Stimulated activated CD4-positive, alpha-beta T cell treated with anti-CD3 and anti-CD28 coated beads, Interleukin-12 subunit alpha, Interleukin-12 subunit beta, amount 100 ng/mL, for 48 hours (primary cell): ENCODE measurements at regions not wholly inside any gene's neighbourhood (a gene's known extent, or its start where the extent isn't known, plus 50 kb on each side); places are given as distances from the start of the nearest gene placed in this dataset.
"Not testable (repeated sequence)": the region's sequence is repeated elsewhere in the genome, so short reads cannot be mapped to it uniquely, and the experiment has no call there.

ENCODE experiments used
- DNase-seq, 3 donors: peaks; one replicate each; pipeline ENCODE4 v3.0.0-alpha.2; 2020; ENCODE audit warnings: low read depth in 2 of 3, low spot score in 1 of 3

- no peak for DNase-seq
These were observed 1884.0 kb upstream of the CELF4 start for GRCh38 chr18:39449566-39449965.

DNA sequence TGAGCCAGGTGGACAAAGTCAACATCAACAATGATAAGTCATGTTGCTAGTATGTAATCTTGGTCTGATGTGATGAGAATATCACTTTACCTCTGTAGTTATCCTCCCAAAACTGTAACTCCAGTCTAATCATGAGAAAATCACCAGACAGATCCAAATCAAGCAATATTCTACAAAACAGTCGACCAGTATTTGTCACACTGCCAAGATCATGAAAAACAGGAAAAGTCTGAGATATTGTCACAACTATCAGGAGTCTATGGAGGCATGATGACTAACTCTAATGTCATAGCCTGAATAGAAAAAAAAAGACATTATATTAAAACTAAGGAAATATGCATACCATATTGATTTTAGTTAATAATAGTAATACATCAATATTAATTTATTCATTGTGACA lies 1883.3 kb upstream of the CELF4 start:
- no peak for DNase-seq

GRCh38 chr18:39444957-39445356 lies 1879.4 kb upstream of the CELF4 start:
- DNase-seq: not testable (repeated sequence)

- no peak for DNase-seq
These were observed 1876.0 kb upstream of the CELF4 start for GRCh38 chr18:39441648-39442047.

- DNase-seq: no peak
These were observed 1870.4 kb upstream of the CELF4 start for GRCh38 chr18:39435996-39436395.

- DNase-seq: no peak
These were observed 1869.6 kb upstream of the CELF4 start for GRCh38 chr18:39435209-39435608.

GRCh38 chr18:39434223-39434920 lies 1868.8 kb upstream of the CELF4 start:
- DNase-seq: no peak

GRCh38 chr18:39425172-39425850 lies 1859.7 kb upstream of the CELF4 start:
- no peak for DNase-seq

DNA sequence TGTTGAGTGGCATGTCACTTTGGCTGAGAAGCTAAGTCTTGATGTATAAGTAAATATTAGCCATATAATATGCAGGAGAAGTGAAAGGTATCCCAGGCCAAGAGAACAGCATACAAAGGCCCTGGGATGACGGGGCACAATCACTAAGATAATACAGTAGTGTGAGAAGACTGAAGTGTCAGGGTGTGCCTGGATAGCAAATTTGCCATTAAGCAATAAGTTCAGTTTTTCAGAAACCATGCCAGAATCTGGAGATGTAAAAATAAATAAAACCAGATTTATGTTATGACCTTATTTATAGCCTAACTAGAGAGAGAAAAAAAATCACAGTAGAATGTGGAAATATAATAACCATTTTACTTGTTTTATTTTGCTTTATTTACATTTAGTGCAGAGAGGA lies 1858.7 kb upstream of the CELF4 start:
- DNase-seq: no peak

GRCh38 chr18:39421276-39421675 lies 1855.7 kb upstream of the CELF4 start:
- DNase-seq: no peak

GRCh38 chr18:39419315-39419714 lies 1853.7 kb upstream of the CELF4 start:
- no peak for DNase-seq

- DNase-seq: no peak
These were observed 1849.9 kb upstream of the CELF4 start for GRCh38 chr18:39415471-39415870.

GRCh38 chr18:39414009-39414700 lies 1848.6 kb upstream of the CELF4 start:
- peak in 1 of 3 donors; percentile 0 for DNase-seq

DNA sequence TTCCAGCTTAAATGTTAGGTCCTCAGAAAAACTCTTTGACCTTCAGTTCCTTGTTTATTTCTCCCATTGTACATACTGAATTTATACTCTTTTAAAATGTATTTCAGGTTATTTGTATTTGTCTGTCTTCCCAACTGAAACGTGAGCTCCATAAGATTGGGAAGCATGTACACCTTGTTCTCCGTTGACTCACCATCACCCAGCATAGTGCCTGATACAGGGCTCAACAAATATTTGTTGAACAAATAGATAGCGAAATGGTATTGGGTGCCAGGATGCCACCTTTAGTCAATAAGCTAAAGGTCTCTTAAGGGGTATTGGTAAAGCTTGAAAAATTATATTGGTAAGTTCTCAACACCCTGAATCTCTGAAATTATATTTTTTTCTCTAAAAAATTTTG lies 1841.3 kb upstream of the CELF4 start:
- DNase-seq: no peak

- no peak for DNase-seq
These were observed 1837.5 kb upstream of the CELF4 start for GRCh38 chr18:39403121-39403520.

DNA sequence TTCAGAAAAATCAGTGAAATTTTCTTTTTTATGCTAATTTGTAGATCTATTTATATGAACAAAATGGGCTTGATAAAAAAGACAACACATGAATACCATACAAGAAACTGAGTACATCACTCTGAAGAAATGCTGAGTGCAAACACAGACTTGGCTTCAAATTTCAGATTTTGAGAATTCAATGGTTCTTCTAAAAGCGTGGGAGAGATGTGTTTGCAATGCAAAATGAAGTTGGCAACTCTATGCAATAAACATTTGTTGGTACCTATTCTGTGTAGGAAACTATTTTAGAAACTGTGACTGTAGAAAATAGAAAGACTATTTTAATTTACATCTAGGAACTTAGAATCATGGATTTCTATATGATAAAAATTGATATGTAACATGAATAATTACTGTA lies 1834.1 kb upstream of the CELF4 start:
- DNase-seq: no peak

- DNase-seq: no peak
These were observed 1830.6 kb upstream of the CELF4 start for GRCh38 chr18:39396168-39396567.

- no peak for DNase-seq
These were observed 1824.3 kb upstream of the CELF4 start for GRCh38 chr18:39389800-39390379.

GRCh38 chr18:39380866-39381265 lies 1815.3 kb upstream of the CELF4 start:
- no peak for DNase-seq

DNA sequence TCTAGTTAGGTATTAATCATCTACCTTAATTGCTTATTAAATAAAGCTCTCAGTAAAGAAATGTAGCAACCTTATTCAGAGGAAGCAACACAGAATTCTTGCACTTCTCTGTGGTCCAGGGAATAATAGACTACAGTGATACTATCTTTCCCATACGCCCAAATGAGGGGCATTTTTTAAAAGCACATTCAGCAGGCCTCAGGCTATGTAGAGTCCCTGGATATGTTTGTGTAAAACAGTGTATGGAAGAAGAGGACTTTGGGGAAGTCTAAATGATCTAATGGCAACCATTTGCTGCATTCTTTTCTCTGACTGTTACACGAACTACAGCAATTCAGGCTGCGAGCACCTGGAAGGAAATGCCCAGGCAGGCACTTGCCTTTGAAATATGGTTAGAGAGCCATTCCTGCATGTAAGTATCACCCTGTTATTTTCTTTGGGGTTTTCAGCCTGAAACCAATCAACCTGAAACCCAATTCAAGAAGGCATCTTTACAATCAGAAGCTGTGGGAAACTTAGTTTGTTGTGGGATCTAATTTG lies 1814.7 kb upstream of the CELF4 start:
- no peak for DNase-seq

DNA sequence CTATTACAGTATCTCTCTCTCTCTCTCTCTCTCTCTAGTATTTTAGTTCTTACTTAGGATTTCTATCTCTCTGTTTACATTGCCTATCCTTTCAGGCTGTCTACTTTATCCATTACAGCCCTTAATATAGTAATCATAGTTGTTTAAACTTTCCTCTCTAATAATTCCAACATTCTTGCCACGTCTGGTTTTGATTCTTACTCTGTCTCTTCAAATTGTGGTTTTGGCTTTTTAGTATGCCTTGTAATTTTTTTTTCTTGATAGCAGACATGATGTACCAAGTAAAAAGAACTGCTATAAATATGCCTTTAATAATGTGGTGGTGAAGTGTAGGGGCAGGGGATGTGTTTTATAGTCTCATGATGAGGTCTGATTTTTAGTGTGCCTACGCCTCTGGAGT lies 1809.5 kb upstream of the CELF4 start:
- DNase-seq: no peak

GRCh38 chr18:39371996-39372395 lies 1806.4 kb upstream of the CELF4 start:
- no peak for DNase-seq
